PFSK-1 (cell line): ENCODE measurements at regions not wholly inside any gene's neighbourhood (a gene's known extent, or its start where the extent isn't known, plus 50 kb on each side); places are given as distances from the start of the nearest gene placed in this dataset.

Experiments used
- FOXP2 ChIP-seq: optimal IDR thresholded peaks from 2 replicates; pipeline ENCODE3; 2011; ENCODE audit warnings: borderline replicate concordance, control low read depth, inconsistent platforms; ENCODE audit not compliant: insufficient read depth; ENCODE audit errors: extremely low read length, extremely low read depth
- POLR2AphosphoS5 ChIP-seq: IDR thresholded peaks from 2 replicates; pipeline ENCODE4 v1.6.1; 2012; ENCODE audit warnings: low read depth, mild to moderate bottlenecking, control low read depth, low read length, moderate library complexity
- TAF1 ChIP-seq: IDR thresholded peaks from 2 replicates; pipeline ENCODE4 v1.6.1; 2012; ENCODE audit warnings: low read length, control low read depth, borderline replicate concordance; ENCODE audit not compliant: insufficient read depth
- TF ChIP-seq, protein P1 (sequence below), 2 experiments: IDR thresholded peaks; 2 replicates each; pipeline versions ENCODE4 v1.6.1 to v1.8.0; 2011 to 2012; ENCODE audit warnings: low read depth in 2 of 2, low read length in 2 of 2, control low read depth in 1 of 2, inconsistent platforms in 1 of 2, mild to moderate bottlenecking in 1 of 2, moderate library complexity in 1 of 2; ENCODE audit not compliant: insufficient read depth in 1 of 2

DNA sequence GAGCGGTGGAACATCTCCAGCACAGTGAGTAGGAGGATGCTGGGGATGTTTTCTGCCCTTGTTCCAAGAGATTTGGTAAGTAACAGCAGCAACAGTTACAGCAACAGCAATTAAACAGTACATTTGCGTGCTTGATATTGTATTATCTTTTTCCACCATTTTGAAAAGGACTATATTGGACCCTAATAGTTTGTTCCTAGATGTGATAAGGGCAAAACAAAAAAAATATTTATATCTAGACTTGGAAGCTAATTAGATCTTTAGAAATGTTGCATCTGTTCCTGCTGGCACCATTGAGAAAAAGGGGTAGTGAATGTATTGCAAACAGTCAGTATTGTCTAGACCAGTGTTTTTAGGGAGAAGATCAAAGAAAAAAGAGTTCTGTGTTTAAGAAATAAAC lies 759.9 kb downstream of the JRKL start:
- TF ChIP-seq FOXP2, result no peak
- no peak for TF ChIP-seq POLR2AphosphoS5
- TF ChIP-seq TAF1, result no peak
- TF ChIP-seq, protein P1, sequence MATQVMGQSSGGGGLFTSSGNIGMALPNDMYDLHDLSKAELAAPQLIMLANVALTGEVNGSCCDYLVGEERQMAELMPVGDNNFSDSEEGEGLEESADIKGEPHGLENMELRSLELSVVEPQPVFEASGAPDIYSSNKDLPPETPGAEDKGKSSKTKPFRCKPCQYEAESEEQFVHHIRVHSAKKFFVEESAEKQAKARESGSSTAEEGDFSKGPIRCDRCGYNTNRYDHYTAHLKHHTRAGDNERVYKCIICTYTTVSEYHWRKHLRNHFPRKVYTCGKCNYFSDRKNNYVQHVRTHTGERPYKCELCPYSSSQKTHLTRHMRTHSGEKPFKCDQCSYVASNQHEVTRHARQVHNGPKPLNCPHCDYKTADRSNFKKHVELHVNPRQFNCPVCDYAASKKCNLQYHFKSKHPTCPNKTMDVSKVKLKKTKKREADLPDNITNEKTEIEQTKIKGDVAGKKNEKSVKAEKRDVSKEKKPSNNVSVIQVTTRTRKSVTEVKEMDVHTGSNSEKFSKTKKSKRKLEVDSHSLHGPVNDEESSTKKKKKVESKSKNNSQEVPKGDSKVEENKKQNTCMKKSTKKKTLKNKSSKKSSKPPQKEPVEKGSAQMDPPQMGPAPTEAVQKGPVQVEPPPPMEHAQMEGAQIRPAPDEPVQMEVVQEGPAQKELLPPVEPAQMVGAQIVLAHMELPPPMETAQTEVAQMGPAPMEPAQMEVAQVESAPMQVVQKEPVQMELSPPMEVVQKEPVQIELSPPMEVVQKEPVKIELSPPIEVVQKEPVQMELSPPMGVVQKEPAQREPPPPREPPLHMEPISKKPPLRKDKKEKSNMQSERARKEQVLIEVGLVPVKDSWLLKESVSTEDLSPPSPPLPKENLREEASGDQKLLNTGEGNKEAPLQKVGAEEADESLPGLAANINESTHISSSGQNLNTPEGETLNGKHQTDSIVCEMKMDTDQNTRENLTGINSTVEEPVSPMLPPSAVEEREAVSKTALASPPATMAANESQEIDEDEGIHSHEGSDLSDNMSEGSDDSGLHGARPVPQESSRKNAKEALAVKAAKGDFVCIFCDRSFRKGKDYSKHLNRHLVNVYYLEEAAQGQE (IDR thresholded peaks at IDR 0.05; ENCODE audit: insufficient read depth in 1 of 2, low read depth in 2 of 2, low read length in 2 of 2), result no peak
